SH-SY5Y (cell line): ENCODE measurements at regions not wholly inside any gene's neighbourhood (a gene's known extent, or its start where the extent isn't known, plus 50 kb on each side); places are given as distances from the start of the nearest gene placed in this dataset.

Experiments
- GATA2 ChIP-seq: IDR thresholded peaks from 2 replicates; pipeline ENCODE4 v1.6.1; 2011; ENCODE audit warnings: mild to moderate bottlenecking, low read depth, low read length
- GATA3 ChIP-seq: IDR thresholded peaks from 2 replicates; pipeline ENCODE4 v1.6.1; 2011; ENCODE audit warnings: low read depth, mild to moderate bottlenecking, low read length, moderate library complexity

DNA sequence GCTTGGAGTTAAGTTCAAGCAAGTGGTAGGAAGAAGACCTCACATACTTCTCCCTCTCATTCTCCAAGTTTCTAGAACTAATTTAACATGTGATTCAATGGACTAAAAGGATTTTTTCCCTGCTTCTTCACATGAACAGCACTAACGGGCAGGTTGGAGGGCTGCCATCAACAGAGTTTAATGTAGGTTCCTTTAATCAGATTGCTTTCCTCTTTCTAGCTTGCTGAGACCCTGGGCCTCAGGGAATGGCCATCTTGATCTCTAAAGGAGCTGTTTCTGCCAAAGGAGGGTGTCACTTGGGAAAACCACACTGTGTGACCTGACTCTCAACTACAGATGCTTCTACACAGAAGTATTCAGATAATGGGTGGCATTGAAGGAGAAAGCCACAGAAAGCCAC, 223.3 kb downstream of the PIK3R1 start:
- TF ChIP-seq GATA2 (no peak), GATA3 (no peak)
